SHP77 treated with DMSO at 0.1 percent for 48 hours (cell line): ENCODE measurements at regions not wholly inside any gene's neighbourhood (a gene's known extent, or its start where the extent isn't known, plus 50 kb on each side); places are given as distances from the start of the nearest gene placed in this dataset.

Source experiments
- DNase-seq: peaks from one replicate; lab custom pipeline; 2025; lab: John Stamatoyannopoulos, UW

DNA sequence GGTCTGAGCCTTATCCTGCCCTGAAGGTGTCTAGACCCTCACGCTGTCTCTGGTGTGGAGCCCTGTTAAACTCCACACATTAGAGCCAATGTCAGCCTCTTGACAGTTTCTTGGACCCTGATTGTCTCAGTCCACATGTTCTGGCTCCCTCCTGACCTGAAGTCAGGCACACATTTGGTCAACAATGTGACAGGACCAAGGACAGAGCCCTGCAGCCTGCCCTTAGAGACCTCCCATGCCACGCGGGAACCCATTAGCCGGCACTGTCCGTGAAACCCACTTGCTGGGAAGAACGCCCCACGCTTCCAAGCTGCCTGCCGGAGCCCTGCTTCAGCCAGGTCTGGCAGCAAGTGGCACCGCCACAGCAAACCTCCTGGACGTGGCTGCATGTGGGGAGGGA is 162.7 kb upstream of the LINGO1 start:
- DNase-seq, result no peak

DNA sequence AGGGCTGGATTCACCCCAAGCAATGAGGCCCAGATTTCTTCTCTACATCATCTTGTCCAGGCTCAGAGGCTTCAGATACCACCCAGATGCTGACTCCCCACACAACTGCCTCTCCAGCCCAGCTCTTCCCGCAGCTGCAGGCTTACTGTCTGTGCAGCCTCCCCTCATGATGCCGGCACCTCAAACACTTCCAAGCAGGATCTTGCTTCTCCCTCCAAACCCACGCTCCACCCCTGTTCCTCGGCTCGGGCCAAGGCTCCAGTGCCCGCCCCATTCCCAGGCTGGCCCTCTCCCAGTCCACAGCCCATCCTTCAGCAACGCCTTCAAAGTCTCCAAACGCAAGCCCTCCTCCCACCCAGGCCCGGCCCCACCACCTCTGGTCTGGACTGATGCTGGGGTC is 159.2 kb upstream of the LINGO1 start:
- DNase-seq, result no peak

DNA sequence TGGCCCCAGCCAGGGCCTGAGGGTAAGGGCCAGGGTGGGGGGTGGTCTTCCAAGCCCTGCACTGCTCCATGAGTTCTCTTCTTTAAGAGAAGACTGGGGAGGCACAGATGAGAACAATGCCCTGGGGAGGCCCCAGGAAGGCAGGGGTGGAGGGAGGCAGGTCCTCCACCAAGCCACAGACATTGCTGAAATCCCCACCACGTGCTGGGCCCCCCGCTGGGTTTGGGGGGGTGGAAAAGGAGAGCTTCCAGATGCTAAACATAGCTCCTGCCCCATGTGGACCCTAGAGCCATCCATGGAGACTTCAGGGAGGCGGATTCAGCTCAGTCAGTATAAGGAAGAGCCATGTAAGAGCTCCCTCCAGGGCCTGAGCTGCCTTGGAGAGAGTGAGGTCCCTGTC is 157.8 kb upstream of the LINGO1 start:
- no peak for DNase-seq

DNA sequence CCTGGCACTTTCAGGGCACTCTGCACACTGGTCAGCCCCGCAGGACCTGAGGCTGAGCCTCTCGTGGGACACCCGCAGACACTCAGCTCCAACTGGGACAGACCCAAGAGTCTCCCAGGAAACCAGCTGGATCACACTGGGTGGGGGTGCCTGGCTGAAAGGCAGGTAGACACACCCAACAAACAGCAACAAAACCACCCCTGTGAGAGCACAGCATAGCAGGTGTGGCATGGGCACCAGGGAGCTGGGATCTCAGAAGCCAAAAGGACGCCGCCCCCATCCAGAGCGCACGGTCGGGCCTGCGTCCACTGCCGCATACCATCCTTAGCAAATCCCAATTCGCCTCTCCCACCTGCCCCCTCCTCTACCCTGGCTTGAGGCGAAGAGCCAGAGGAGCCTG is 154.2 kb upstream of the LINGO1 start:
- DNase-seq, result no peak

DNA sequence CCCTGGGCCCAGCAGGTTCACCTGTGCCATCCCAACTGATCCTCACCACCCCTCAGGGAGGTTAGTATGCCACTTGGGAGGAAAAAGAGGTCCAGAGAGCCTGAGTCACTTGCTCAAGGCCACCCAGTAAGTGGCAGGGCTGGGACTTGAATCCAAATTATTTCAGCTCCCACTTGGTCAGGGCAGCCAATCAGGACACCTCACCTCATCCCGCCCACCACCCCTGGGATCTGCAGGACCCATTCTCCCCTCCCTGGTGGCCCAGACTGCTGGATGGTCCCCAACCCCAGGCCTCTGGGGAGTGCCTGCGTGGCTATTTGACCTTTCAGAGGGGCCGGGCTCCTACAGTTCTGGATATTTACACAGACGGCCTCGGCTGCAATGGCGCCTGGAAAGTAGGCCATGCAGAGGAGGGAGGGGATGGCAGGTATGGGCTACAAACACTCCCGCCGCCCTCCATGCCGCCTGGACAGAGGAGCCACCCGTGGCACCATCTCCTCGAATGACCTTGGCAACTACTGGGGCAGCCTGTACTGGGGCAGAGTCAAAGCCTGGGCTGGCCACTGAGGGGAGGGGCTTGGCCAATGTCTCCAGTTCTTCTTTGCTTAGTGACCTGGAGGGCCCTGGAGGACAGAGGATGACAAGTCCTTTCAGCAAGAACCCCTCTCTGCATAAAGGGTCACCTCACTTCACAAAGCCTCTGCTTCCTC is 153.6 kb upstream of the LINGO1 start:
- no peak for DNase-seq

DNA sequence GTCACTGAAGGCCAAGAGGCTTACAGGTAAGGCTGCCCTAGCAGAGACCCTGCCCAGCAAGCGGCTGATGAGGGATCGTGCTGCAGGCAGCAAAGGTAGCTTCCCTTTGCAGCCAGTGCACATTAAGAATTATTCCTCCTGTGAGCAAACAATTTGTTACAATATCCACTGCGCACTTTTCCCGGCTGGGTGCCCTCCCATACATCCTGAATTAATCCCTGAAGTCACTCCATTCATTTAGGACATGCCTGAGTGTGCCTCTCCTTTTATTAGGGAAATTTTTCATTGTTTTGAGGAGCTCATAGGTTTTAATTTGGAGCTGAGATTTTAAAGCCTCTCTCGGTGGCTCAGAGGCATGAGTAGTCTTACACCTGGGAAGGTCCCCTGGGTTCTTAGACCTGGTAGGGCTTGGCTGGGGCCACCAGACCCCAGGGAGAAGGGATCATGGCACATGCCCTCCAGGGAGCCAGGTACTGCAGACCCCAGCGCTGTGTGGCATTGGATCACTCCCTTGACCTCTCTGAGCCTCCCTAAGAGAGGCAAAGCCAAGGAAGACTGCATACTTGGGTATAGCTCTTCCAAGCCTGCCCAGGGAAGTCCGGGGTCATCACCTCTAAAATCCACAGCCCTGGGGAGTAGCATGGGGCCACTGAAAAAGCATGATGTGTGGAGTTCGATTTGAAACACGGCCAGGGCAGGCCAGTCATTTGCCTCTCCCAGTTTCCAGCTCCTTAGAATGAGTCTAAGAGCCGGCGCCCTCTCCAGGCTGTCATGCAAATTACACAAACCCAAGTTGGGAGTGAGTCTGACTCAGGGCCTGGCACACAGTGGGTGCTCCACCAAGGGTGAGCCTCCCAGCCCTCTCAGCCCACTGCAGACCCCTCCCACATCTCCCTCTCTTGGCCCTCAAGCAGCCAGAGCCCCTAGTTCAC is 151.9 kb upstream of the LINGO1 start:
- DNase-seq, result no peak

DNA sequence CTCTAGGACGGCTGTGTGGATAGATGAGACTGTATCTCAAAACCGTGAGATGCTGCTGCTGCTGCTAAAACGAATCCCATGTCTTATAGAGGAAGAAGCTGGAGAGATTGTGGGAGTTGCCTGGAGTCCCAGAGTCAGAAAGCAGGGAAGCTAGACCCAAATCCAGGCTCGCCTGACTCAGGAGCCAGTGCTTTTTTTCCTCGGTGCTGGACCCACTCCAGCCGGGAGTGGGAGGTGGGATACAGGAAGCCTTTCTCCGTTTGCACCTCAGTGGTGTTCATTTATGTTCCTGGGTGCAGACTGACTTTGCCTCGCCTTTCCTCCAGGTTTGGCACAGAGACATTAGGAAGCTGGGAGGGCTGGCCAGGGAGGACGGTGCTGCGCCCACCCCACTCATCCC is 150.9 kb upstream of the LINGO1 start:
- no peak for DNase-seq

DNA sequence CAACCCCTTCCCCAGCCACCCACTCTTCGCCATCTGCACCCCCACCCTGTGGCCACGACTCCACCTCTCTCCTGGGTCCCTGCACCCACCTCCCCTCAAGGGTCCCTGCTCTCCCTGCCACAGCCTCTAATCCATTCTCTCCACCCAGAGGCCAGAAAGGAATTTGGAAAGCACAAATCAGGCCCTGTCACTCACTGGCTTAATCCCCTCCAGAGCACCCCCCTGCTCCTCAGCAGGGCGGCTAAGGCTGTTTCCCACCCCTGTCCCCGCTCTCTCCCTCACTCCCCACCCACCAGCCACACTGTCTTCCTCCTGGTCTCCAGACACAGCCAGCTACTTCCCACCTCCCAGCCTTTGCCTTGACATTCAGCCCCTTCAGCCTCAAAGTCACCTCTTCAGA is 150.0 kb upstream of the LINGO1 start:
- DNase-seq, result no peak

DNA sequence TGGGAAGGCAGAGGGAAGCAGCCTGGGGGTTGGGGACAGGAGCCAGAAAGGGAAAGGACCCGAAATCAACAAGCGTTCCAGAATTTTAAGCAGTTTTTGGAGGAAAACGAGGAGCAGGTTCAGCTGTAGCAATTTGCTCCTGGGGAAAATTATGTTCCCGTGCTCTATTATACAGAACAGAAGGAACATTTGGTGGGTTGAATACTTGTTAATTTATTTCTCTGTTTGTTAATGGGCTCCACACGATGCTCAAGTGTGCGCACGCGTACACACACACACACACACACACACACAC is 149.2 kb upstream of the LINGO1 start:
- DNase-seq, result no peak

DNA sequence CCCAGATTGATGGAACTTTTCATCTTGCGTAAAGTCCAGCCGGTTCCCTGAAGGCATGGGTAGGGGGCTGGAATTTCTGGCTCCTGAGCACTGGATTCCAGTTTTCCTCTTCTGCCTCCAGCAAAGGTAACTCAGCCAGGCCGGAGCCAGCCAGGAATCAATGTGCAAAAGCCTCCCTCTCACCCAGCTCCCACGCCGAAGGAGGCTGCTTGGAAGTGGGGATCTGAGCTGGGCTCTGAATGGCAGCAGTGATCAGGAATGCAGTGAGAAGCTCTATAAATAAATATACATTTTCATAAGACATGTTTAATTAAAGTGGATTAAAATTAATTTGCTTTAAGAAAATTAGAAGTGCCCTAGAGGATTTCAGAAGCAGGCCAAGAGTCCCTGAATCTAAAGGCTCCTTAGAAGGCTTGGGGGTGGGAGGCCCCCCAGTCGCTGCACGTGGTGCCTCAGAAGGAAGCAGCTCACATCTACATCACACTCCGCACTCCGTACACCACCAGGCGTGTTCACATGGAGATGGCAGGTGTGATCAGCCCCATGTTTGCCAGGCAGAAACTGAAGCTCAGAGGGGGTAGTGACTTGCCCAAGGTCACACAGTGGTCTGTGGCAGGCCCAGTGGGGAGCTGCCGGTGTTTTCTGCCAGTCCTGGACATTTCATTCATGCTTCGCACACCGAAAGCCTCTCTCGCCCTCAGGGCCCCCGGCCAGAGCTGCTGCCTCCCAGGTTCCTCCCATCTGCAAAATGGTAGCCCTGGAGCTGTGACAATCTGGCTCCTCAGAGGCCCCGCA is 148.6 kb upstream of the LINGO1 start:
- no peak for DNase-seq

DNA sequence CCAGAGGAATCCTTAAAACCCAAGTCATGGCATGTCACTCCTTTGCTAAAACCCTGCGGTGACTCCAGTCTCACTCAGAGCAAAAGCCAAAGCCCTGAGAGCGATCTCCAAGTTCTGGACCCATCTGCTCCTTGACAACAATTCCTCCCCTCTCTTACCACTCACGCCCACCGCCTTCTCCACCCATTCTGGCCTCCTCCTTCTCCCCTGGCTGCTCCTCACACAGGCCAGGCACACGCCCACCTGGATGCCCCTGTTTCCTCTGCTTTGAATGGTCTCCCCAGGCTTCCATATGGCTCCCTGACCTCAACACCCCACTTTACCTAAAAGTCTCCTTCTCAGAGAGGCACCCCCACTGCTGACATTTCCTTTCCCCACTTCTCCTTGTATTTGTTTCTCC is 146.1 kb upstream of the LINGO1 start:
- DNase-seq, result no peak

DNA sequence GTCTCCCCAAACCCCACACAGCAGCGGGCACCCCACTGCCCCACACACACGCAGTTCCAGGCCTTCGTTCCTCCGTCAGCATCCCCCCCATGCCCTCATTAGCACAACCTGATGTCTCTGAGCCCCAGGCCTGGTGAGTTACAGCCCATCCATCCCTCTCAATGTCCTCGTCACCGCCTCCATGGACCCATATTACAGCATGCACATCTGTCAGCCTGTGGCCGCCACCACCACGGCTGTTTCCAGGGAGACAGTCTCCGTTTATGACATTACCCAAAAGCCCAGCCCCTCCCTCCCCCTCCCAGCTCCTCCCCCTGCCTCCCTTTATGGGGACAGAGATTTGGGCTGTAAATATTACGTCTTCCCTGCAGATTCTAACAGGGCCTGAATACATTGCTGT is 143.1 kb upstream of the LINGO1 start:
- no peak for DNase-seq

DNA sequence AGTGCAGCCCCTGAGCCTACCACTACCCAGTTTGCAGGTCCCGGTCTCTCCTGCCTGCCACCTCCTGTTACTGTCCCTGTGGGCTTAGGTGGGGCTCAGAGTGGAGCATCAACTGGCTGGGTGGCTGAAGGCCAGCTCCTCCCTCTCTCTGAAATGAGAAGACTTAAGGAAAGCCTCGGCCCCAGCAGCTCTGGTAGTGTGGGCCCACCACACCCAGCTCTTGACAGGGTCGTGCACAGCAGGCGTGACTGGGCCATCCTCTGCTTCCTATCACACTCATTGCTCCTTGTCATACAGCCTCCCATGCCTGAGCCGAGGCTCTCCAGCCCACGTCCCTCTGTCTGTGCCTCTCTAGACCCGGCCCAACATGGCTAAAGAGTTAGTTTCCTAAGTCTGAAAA is 142.7 kb upstream of the LINGO1 start:
- no peak for DNase-seq

DNA sequence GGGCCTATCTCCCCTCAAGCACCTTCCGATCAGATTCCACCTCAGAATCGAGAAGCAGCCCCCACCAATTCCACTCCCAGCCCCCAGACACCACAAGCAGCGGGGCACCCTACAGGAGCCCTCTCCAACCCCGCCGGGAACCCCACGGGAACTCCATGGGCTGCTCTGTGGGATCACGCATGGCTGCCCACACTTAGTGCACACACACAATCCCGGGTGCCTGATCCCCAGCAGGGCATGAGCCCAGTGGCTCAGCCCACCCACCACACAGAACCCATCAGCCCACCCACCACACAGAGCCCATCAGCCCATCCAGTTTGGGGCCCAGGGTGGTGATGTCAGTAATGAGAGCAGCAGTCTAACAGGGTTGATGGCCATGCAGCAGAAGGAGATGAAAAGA is 141.6 kb upstream of the LINGO1 start:
- no peak for DNase-seq

DNA sequence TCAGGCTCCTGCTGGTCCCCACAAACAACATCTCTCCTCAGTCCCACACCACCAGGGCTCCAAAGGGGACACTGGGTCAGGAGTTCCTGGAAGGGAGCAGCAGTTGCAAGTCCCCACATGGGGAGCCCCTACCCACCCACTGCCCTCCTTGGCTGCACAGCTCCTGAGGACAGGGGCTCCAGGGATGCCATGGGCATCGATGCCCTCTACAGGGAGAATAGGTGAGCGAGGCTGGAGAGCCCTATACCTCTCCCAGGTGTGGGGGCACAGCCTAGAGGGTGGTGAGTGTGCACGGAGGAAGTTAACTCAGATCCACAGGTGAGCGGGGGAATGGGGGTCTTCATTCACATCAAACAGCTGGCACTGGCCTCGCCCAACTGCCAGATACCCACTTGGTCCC is 141.2 kb upstream of the LINGO1 start:
- DNase-seq, result no peak

DNA sequence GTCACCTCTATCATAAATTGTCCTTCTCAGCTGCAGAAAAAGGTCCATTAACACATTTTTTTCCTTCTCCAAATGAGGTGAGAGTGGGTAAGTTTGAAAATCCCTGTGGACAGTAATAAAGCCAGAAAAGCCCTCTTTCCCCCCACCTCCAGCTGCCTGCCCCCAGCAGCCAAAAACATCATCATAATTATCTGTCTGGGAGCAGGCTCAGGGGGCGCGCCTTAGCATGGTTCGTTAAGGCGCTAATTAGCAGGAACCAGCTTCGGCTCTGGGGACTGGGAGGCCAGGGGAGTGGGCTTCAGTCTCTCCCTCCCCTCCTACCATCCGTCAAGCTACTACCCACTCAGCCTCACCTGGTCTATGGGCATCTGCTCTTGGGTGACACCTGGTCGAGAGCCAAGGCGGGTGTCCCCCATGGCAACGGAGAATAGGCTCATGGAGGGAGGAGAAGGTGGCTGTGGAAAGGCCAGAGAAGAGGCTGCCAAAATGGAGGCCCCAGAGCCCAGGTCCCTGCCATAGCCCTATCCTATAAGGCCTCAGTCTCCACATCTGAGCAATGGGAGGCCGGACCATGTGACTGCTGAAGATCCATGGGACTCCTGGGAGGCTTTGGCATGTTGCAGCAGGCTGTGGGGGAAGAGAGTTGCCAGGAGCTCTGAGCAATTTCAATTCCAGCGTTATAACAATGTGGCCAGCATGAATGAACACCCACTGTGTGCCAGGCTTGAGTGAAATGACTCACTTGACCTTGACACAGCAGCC is 140.1 kb upstream of the LINGO1 start:
- DNase-seq, result no peak

DNA sequence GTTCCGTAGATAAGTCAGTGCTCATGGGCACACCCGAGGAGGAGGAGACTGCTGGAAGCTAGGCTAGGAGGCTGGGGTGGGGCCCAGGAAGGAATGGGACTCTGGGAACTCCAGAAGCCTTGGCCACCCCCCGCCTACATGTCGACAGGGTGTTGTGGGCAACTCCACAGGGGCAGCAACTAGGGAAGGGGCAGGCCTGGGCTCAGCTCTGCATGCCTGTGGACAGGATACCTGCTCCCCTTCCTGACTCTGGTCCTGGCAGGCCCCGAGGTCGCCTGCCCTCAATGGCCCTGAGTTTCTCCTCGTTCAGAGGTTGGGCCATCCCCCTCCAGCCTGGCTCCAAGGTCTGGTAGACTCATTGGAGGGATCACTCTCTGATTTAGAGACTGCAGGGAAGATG is 138.9 kb upstream of the LINGO1 start:
- DNase-seq, result no peak

DNA sequence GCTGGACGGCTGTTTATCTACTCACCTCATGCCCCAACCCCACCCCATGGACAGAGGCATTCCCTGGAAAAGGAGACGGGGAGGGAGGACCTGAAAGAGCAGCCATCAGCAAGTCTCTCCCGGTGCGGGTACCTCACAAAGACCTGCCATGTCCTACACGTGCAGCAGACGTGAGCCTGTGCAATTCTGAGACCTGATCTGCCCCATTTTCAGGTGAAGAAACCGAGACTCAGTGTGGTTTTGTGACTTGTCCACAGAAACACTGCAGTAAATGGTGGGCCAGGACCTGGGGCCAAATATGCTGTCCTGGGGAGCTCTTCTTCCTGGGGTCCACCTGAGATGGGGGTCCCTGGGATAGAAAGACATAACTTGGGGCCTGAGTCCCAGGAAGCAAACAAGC is 137.0 kb upstream of the LINGO1 start:
- no peak for DNase-seq

DNA sequence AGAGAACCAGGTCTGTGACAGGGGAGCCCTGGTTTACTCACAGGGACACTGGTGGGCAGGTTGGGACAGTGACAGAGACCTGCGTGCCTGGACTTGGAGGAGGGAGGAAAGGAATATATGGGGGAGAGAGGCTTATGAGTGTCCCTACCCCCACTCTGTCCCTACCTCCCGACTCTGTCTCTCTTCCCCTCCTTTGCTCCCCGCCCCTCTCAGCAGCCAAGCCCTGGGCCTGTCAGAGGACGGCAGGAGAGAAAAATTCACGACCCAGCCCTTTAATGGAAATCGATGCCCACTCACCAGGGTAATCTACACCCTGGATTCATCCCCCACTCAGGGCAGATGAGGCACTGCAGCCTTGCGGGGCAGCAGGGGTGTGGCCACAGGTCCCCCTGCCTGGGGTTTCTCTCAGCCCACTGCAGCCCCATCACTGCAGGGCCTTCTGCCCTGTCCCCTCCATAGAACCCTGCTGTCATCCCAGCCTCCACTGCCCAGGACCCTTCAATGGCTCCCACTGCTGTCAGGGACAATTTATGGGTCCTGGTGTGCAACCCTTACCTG is 135.9 kb upstream of the LINGO1 start:
- DNase-seq, result no peak

DNA sequence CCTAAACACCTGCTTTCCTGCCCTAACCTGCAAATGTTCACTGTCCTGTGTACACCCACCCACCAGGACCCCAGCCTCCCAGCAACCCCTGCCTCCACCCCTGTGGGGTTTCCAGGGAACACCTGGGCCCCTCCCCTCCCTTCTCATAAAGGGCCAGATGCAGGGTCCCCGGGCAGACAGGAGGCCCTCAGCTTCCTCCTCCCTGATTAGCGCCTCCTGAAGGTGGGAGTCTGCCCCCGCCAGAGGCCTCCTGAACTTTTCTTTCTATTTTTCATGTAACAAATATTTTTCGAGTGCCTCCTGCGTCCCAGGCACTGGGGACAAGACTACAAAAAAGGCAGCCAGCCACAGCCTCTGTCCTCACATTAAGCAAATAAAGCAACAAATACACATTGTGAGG is 135.4 kb upstream of the LINGO1 start:
- no peak for DNase-seq

DNA sequence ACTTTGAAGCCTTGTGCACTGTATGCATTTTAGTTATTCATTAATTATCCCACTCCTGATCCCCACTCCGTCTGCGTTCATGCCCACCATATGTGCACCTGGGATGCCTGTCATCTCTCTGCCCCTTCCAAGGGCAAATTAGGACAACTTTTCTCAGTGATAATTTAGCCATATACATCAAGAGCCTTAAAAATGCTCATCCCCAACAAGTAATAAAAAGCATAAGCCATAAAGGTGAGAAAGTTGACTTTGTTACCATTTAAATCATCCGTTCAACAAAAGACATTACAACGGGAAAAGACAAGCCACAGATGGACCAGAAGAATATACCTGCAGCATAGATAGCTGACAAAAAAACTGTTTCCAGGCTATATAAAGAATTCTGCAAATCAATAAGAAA is 131.4 kb upstream of the LINGO1 start:
- no peak for DNase-seq
